ENCODE measurements at regions not wholly inside any gene's neighbourhood (a gene's known extent, or its start where the extent isn't known, plus 50 kb on each side); places are given as distances from the start of the nearest gene placed in this dataset.

DNA sequence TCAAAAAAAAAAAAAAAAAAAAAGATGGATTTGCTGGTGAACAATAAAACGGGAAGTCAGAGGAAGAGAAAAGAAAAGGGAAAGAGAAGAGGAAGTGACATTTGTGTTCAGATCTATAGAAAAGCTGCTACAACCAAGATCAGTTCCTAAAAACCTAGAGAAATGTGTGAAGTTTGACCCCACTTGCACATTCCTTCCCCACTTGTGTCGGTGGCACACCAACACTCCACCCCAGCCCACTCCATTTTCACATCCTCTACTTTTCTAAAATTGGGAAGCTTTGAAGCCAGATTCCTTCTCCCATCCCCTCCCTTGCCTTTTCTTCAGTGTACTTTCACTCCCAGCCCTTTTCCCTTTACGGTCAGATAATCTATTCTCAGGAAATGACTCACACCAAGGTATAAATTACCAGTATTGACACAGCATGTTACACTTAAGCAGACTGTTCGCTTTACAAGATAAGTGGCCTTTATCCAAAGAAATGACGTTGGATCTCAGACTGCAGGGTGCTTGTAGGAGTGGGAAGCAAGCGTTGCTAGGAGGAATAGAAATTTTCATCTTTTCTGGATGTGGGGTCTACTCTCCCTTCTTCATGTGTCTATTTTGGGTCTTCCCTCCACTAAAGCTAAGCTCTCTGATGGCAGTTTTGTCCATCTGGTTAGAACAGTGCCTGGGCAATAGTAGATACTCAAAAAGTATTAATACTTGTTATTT is 92.5 kb upstream of the ADGRF1 start (continued):
- TF ChIP-seq, protein P1, sequence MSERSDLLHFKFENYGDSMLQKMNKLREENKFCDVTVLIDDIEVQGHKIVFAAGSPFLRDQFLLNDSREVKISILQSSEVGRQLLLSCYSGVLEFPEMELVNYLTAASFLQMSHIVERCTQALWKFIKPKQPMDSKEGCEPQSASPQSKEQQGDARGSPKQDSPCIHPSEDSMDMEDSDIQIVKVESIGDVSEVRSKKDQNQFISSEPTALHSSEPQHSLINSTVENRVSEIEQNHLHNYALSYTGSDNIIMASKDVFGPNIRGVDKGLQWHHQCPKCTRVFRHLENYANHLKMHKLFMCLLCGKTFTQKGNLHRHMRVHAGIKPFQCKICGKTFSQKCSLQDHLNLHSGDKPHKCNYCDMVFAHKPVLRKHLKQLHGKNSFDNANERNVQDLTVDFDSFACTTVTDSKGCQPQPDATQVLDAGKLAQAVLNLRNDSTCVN (CRISPR knock-in tag; IDR thresholded peaks at IDR 0.05): no peak
- no peak for TF ChIP-seq KDM4B (IDR thresholded peaks at IDR 0.05; ENCODE audit: borderline replicate concordance in 2 of 2, low read depth in 1 of 2)
- TF ChIP-seq, protein P2, sequence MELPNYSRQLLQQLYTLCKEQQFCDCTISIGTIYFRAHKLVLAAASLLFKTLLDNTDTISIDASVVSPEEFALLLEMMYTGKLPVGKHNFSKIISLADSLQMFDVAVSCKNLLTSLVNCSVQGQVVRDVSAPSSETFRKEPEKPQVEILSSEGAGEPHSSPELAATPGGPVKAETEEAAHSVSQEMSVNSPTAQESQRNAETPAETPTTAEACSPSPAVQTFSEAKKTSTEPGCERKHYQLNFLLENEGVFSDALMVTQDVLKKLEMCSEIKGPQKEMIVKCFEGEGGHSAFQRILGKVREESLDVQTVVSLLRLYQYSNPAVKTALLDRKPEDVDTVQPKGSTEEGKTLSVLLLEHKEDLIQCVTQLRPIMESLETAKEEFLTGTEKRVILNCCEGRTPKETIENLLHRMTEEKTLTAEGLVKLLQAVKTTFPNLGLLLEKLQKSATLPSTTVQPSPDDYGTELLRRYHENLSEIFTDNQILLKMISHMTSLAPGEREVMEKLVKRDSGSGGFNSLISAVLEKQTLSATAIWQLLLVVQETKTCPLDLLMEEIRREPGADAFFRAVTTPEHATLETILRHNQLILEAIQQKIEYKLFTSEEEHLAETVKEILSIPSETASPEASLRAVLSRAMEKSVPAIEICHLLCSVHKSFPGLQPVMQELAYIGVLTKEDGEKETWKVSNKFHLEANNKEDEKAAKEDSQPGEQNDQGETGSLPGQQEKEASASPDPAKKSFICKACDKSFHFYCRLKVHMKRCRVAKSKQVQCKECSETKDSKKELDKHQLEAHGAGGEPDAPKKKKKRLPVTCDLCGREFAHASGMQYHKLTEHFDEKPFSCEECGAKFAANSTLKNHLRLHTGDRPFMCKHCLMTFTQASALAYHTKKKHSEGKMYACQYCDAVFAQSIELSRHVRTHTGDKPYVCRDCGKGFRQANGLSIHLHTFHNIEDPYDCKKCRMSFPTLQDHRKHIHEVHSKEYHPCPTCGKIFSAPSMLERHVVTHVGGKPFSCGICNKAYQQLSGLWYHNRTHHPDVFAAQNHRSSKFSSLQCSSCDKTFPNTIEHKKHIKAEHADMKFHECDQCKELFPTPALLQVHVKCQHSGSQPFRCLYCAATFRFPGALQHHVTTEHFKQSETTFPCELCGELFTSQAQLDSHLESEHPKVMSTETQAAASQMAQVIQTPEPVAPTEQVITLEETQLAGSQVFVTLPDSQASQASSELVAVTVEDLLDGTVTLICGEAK (IDR thresholded peaks at IDR 0.05): peak; percentile 85
- TF ChIP-seq, protein P2 (CRISPR knock-in tag; IDR thresholded peaks at IDR 0.05): peak; percentile 30; the same call in 1 of the 2 replicates
- peak; percentile 42; the same call in 1 of the 2 replicates for TF ChIP-seq CXXC5 (CRISPR knock-in tag; IDR thresholded peaks at IDR 0.05)
- TF ChIP-seq, protein P3, sequence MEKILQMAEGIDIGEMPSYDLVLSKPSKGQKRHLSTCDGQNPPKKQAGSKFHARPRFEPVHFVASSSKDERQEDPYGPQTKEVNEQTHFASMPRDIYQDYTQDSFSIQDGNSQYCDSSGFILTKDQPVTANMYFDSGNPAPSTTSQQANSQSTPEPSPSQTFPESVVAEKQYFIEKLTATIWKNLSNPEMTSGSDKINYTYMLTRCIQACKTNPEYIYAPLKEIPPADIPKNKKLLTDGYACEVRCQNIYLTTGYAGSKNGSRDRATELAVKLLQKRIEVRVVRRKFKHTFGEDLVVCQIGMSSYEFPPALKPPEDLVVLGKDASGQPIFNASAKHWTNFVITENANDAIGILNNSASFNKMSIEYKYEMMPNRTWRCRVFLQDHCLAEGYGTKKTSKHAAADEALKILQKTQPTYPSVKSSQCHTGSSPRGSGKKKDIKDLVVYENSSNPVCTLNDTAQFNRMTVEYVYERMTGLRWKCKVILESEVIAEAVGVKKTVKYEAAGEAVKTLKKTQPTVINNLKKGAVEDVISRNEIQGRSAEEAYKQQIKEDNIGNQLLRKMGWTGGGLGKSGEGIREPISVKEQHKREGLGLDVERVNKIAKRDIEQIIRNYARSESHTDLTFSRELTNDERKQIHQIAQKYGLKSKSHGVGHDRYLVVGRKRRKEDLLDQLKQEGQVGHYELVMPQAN (IDR thresholded peaks at IDR 0.05; ENCODE audit: borderline replicate concordance): no peak
- peak; percentile 65 for TF ChIP-seq ZNF384 (IDR thresholded peaks at IDR 0.05; ENCODE audit: low read depth, low read length)
- no peak for TF ChIP-seq ZNF165 (CRISPR knock-in tag; IDR thresholded peaks at IDR 0.05; ENCODE audit: borderline replicate concordance)
- no peak for TF ChIP-seq SAFB2 (IDR thresholded peaks at IDR 0.05; ENCODE audit: borderline replicate concordance, low read depth, low read length, severe bottlenecking)
- no peak for TF ChIP-seq NFYB (IDR thresholded peaks at IDR 0.05; ENCODE audit: extremely low read depth, insufficient read length)
- TF ChIP-seq CC2D1A (IDR thresholded peaks at IDR 0.05): peak; percentile 70
- no peak for TF ChIP-seq ZNF766 (CRISPR knock-in tag; conservative IDR thresholded peaks at IDR 0.05)
- TF ChIP-seq, protein P4, sequence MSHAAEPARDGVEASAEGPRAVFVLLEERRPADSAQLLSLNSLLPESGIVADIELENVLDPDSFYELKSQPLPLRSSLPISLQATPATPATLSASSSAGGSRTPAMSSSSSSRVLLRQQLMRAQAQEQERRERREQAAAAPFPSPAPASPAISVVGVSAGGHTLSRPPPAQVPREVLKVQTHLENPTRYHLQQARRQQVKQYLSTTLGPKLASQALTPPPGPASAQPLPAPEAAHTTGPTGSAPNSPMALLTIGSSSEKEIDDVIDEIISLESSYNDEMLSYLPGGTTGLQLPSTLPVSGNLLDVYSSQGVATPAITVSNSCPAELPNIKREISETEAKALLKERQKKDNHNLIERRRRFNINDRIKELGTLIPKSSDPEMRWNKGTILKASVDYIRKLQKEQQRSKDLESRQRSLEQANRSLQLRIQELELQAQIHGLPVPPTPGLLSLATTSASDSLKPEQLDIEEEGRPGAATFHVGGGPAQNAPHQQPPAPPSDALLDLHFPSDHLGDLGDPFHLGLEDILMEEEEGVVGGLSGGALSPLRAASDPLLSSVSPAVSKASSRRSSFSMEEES (CRISPR knock-in tag; IDR thresholded peaks at IDR 0.05): no peak
